Astrocyte (in vitro differentiated cells and primary cell): ENCODE measurements at regions not wholly inside any gene's neighbourhood (a gene's known extent, or its start where the extent isn't known, plus 50 kb on each side); places are given as distances from the start of the nearest gene placed in this dataset.

ENCODE experiments used
- DNase-seq: peaks from one replicate; pipeline ENCODE4 v3.0.0-alpha.2; 2010; ENCODE audit warnings: low read depth
- FAIRE-seq: peaks from 2 replicates; lab custom pipeline; 2011; peaks lifted over from hg19 to GRCh38; lab: Jason Lieb, UNC
- H2AFZ ChIP-seq: 2 replicates; pipeline ENCODE4 v1.6.0; 2012; ENCODE audit warnings: low read depth, low read length, inconsistent platforms
- H3K27ac ChIP-seq: 2 replicates; pipeline ENCODE4 v1.5.1; 2011; ENCODE audit warnings: low read depth, low read length, inconsistent platforms
- H3K27me3 ChIP-seq: 2 replicates; pipeline ENCODE4 v1.6.0; 2011; ENCODE audit warnings: low read length, inconsistent platforms; ENCODE audit not compliant: insufficient read depth
- H3K36me3 ChIP-seq: 2 replicates; pipeline ENCODE4 v1.5.1; 2011; ENCODE audit warnings: low read length, inconsistent platforms; ENCODE audit not compliant: insufficient read depth
- H3K4me1 ChIP-seq: 2 replicates; pipeline ENCODE4 v1.5.1; 2011; ENCODE audit warnings: low read length, inconsistent platforms; ENCODE audit not compliant: insufficient read depth
- H3K4me2 ChIP-seq: 2 replicates; pipeline ENCODE4 v1.6.0; 2012; ENCODE audit warnings: low read length, inconsistent platforms
- H3K4me3 ChIP-seq: 2 replicates; pipeline ENCODE4 v1.5.1; 2011; ENCODE audit warnings: low read depth, mild to moderate bottlenecking, low read length, inconsistent platforms; ENCODE audit not compliant: insufficient read depth
- H3K79me2 ChIP-seq: 2 replicates; pipeline ENCODE4 v1.6.0; 2012; ENCODE audit warnings: mild to moderate bottlenecking, low read length, inconsistent platforms; ENCODE audit not compliant: insufficient read depth
- H3K9ac ChIP-seq: 2 replicates; pipeline ENCODE4 v1.6.0; 2012; ENCODE audit warnings: mild to moderate bottlenecking, low read length, inconsistent platforms
- H3K9me3 ChIP-seq: 2 replicates; pipeline ENCODE4 v1.5.1; 2012; ENCODE audit warnings: low read depth, mild to moderate bottlenecking, low read length, inconsistent platforms; ENCODE audit not compliant: insufficient read depth
- H4K20me1 ChIP-seq: 2 replicates; pipeline ENCODE4 v1.6.0; 2012; ENCODE audit warnings: low read length, inconsistent platforms; ENCODE audit not compliant: insufficient read depth
- H3K27ac Mint-ChIP-seq: one replicate; pipeline ENCODE4 v1.8.0; 2021; ENCODE audit warnings: mild to moderate bottlenecking, mixed read lengths; ENCODE audit not compliant: unreplicated experiment
- H3K27me3 Mint-ChIP-seq: one replicate; pipeline ENCODE4 v1.8.0; 2021; ENCODE audit warnings: low read depth, mixed read lengths; ENCODE audit not compliant: unreplicated experiment
- H3K36me3 Mint-ChIP-seq: one replicate; pipeline ENCODE4 v1.8.0; 2021; ENCODE audit warnings: low read depth, mixed read lengths; ENCODE audit not compliant: unreplicated experiment
- H3K4me1 Mint-ChIP-seq: one replicate; pipeline ENCODE4 v1.8.0; 2021; ENCODE audit warnings: low read depth, mixed read lengths; ENCODE audit not compliant: unreplicated experiment
- H3K4me3 Mint-ChIP-seq: one replicate; pipeline ENCODE4 v1.8.0; 2021; ENCODE audit warnings: mild to moderate bottlenecking, moderate library complexity, mixed read lengths; ENCODE audit not compliant: unreplicated experiment
- H3K9me3 Mint-ChIP-seq: one replicate; pipeline ENCODE4 v1.8.0; 2021; ENCODE audit warnings: mild to moderate bottlenecking, mixed read lengths; ENCODE audit not compliant: unreplicated experiment
- CTCF ChIP-seq: IDR thresholded peaks from 2 replicates; pipeline ENCODE4 v1.5.1; 2011; ENCODE audit warnings: low read depth, mild to moderate bottlenecking, inconsistent platforms, low read length, moderate library complexity; ENCODE audit not compliant: insufficient read depth
- EZH2 ChIP-seq: IDR thresholded peaks from 2 replicates; pipeline ENCODE4 v1.6.1; 2012; ENCODE audit warnings: mild to moderate bottlenecking, low read length, inconsistent platforms; ENCODE audit not compliant: insufficient read depth

DNA sequence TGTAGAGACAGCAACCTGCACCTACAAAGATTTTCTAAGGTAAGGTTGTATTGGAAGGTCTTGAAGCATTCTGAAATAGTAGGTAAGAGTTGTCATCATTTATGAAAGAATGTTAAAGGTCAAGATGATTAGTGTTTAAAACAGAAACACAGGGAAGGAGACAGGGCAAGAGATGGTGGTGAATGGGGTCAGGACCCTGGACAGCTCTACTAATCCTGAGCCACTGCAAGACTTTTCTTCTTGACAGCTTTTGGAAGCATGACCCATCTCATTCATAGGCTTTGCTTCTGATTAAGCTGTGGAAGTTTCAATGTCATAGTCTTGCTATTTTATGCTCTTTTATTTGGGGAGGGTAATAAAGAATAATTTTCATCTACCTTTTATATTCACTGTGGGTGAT, 75.5 kb upstream of the CAND1 start:
- Histone ChIP-seq H3K27ac (no peak overlapping the region), H3K9me3 (no peaks in the 10 kb centered on the region), H3K9ac (no peak overlapping the region), H4K20me1 (no peaks in the 10 kb centered on the region), H3K36me3 (no peaks in the 10 kb centered on the region), H3K27me3 (no peaks in the 10 kb centered on the region), H3K4me3 (no peak overlapping the region), H2AFZ (no peak overlapping the region), H3K79me2 (no peaks in the 10 kb centered on the region), H3K4me2 (no peak overlapping the region), H3K4me1 (no peaks in the 10 kb centered on the region)
- FAIRE-seq (no peak), DNase-seq (peak; percentile 27)
- Mint-ChIP-seq H3K27ac (no peak overlapping the region), H3K4me1 (no peaks in the 10 kb centered on the region), H3K4me3 (no peak overlapping the region), H3K36me3 (no peaks in the 10 kb centered on the region), H3K9me3 (no peaks in the 10 kb centered on the region), H3K27me3 (peaks cover 5% of the 10 kb centered on the region)
- TF ChIP-seq EZH2 (no peak), CTCF (no peak)

DNA sequence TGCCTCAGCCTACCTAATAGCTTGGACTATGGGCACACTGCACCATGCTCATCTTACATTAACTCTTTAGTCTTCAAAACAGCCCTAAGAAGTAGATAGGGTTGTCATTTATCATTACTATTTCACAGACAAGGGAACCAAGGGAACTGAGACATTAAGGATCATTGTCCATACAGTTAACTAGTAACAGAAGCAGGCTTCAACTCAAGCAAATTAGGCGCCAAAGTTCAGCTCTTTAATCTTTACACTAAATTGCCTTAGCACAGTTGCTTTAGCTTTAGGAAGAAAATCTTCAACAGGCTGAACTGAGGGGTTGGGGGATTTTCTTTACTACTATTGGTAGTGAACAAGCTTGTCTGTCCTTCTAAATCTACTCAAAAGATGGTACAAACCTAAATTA, 68.8 kb upstream of the CAND1 start:
- Histone ChIP-seq H3K27ac (no peak overlapping the region), H2AFZ (no peak overlapping the region), H3K4me2 (no peak overlapping the region), H3K27me3 (no peaks in the 10 kb centered on the region), H3K4me3 (no peak overlapping the region), H4K20me1 (no peaks in the 10 kb centered on the region), H3K36me3 (no peaks in the 10 kb centered on the region), H3K4me1 (no peaks in the 10 kb centered on the region), H3K9ac (no peak overlapping the region), H3K79me2 (no peaks in the 10 kb centered on the region), H3K9me3 (no peaks in the 10 kb centered on the region)
- peaks cover 2% of the 10 kb centered on the region for H3K27me3 Mint-ChIP-seq
- DNase-seq: no peak
- no peak overlapping the region for H3K4me3 Mint-ChIP-seq
- H3K36me3 Mint-ChIP-seq: no peaks in the 10 kb centered on the region
- no peaks in the 10 kb centered on the region for H3K4me1 Mint-ChIP-seq
- no peak for FAIRE-seq
- TF ChIP-seq EZH2 (no peak), CTCF (no peak)
- no peak overlapping the region for H3K27ac Mint-ChIP-seq
- no peaks in the 10 kb centered on the region for H3K9me3 Mint-ChIP-seq

- no peaks in the 10 kb centered on the region for H3K9me3 Mint-ChIP-seq
These were observed 67.0 kb upstream of the CAND1 start for GRCh38 chr12:67202011-67202677.

More at GRCh38 chr12:67202011-67202677, 67.0 kb upstream of the CAND1 start:
- no peak overlapping the region for H3K27ac ChIP-seq
- H2AFZ ChIP-seq: no peak overlapping the region
- H3K27me3 ChIP-seq: no peaks in the 10 kb centered on the region
- no peak overlapping the region for H3K4me3 Mint-ChIP-seq
- no peaks in the 10 kb centered on the region for H3K4me1 ChIP-seq
- H3K36me3 Mint-ChIP-seq: no peaks in the 10 kb centered on the region
- no peaks in the 10 kb centered on the region for H3K79me2 ChIP-seq
- H3K4me3 ChIP-seq: no peak overlapping the region
- H3K4me1 Mint-ChIP-seq: no peaks in the 10 kb centered on the region
- H3K36me3 ChIP-seq: no peaks in the 10 kb centered on the region
- peaks cover 2% of the 10 kb centered on the region for H3K27me3 Mint-ChIP-seq
- H3K4me2 ChIP-seq: no peak overlapping the region
- DNase-seq (no peak), FAIRE-seq (no peak)
- H3K27ac Mint-ChIP-seq: no peak overlapping the region
- TF ChIP-seq EZH2 (no peak), CTCF (no peak)
- H3K9me3 ChIP-seq: no peaks in the 10 kb centered on the region
- H3K9ac ChIP-seq: no peak overlapping the region
- no peaks in the 10 kb centered on the region for H4K20me1 ChIP-seq
